NCI-H146 treated with DMSO at 0.1 percent for 48 hours (cell line): ENCODE measurements at regions not wholly inside any gene's neighbourhood (a gene's known extent, or its start where the extent isn't known, plus 50 kb on each side); places are given as distances from the start of the nearest gene placed in this dataset.

Source experiments
- DNase-seq: peaks from one replicate; lab custom pipeline; 2025; ENCODE audit not compliant: unreplicated experiment; lab: John Stamatoyannopoulos, UW

GRCh38 chr9:126151031-126151685, 175.5 kb upstream of the MVB12B start:
- peak; percentile 39 for DNase-seq

- DNase-seq, result no peak
Observed at GRCh38 chr9:126151686-126152134, 174.9 kb upstream of the MVB12B start.

- DNase-seq, result no peak
Observed at GRCh38 chr9:126152622-126153362, 173.8 kb upstream of the MVB12B start.

- DNase-seq, result no peak
Observed at GRCh38 chr9:126153382-126153781, 173.2 kb upstream of the MVB12B start.

GRCh38 chr9:126154182-126154827, 172.3 kb upstream of the MVB12B start:
- DNase-seq, result no peak

GRCh38 chr9:126154869-126155268, 171.8 kb upstream of the MVB12B start:
- DNase-seq, result no peak

GRCh38 chr9:126155756-126156664, 170.6 kb upstream of the MVB12B start:
- no peak for DNase-seq

GRCh38 chr9:126156898-126157297, 169.7 kb upstream of the MVB12B start:
- no peak for DNase-seq

- no peak for DNase-seq
Observed at GRCh38 chr9:126157423-126157822, 169.2 kb upstream of the MVB12B start.

- DNase-seq, result no peak
Observed at GRCh38 chr9:126157826-126158587, 168.6 kb upstream of the MVB12B start.

GRCh38 chr9:126158588-126159429, 167.8 kb upstream of the MVB12B start:
- no peak for DNase-seq

GRCh38 chr9:126159430-126160060, 167.1 kb upstream of the MVB12B start:
- no peak for DNase-seq

GRCh38 chr9:126160067-126160853, 166.4 kb upstream of the MVB12B start:
- DNase-seq, result no peak

- DNase-seq, result no peak
Observed at GRCh38 chr9:126160854-126161329, 165.7 kb upstream of the MVB12B start.

GRCh38 chr9:126162611-126163381, 163.8 kb upstream of the MVB12B start:
- no peak for DNase-seq

- no peak for DNase-seq
Observed at GRCh38 chr9:126164796-126165525, 161.7 kb upstream of the MVB12B start.

- DNase-seq, result no peak
Observed at GRCh38 chr9:126165755-126166154, 160.9 kb upstream of the MVB12B start.
